CD4-positive, alpha-beta T cell treated with Interleukin-4 for 1 hour (primary cell): ENCODE measurements at regions not wholly inside any gene's neighbourhood (a gene's known extent, or its start where the extent isn't known, plus 50 kb on each side); places are given as distances from the start of the nearest gene placed in this dataset.

Experiments
- DNase-seq, 2 donors: peaks; one replicate each; pipeline ENCODE4 v3.0.0-alpha.2; 2020 to 2022

DNA sequence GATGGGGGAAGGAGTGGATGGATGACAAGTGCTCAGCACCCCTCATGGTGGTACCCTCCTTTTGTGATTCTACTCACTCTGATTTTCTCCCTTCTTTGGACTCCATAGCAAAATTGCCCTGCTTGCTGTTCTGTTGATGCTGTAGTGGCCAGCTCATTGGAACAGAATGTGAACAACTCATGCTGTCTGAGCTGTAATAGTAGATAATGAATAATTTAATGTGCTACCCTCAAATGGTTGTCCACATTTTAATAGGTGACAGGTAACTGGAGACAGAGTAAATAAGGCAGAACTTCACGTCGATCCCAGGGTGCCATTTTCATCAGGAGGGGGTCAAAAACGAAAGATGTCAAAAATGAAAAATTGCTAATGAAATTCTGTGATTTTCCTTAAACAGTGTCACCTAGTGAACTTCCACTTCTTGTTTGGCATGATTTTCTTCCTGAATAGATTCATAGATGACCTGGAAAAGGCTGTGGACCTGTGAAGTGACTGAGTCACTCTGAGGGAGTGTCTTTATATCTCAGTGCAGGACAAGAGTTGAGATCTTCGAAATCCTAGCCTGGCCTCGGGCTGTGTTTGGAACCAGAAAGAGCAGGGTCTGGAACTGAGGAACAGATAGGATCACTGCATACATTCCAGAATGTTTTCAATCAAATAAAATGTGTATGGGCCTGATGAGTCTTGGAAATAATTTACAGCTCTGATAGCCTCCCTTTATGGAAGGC is 270.2 kb downstream of the PSAT1 start:
- no peak for DNase-seq

DNA sequence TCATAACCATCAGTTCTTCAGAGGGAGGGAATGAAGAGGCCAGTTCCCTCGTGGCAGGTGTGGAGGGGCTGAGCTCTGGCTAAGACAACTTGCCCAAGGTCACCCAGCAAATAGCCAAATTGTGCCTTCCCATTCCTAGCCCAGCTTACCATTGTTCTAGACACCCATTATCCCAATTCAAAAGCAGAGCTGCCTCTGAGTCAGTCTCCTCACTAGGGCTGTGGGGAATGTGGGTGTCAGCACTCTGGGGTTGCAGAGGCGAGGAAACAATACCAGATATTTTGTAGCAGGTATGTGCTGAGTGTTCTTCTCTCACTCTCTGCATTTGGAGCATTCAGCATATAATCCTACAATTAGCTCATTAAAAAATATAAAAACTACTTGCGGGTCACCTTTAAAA is 270.8 kb downstream of the PSAT1 start:
- DNase-seq: no peak

DNA sequence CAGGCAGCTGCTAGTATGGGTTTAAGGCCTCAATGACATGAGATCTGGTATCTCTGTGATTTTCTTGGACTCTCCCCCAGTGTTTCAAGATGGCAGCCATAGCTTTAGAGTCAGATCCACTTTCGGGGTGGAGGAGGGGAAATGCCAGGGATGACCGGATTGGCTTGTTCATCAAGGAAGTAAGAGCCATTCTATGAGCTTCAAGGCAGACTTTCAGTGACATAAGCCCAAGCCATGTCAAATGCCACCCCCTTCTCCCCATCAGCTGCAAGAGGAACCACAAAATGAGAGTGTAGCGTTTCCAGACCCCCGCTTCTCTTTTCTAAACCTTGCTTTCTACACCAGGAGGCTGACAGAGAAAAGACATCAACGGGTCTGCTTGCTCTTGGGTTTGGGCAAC is 271.8 kb downstream of the PSAT1 start:
- no peak for DNase-seq

DNA sequence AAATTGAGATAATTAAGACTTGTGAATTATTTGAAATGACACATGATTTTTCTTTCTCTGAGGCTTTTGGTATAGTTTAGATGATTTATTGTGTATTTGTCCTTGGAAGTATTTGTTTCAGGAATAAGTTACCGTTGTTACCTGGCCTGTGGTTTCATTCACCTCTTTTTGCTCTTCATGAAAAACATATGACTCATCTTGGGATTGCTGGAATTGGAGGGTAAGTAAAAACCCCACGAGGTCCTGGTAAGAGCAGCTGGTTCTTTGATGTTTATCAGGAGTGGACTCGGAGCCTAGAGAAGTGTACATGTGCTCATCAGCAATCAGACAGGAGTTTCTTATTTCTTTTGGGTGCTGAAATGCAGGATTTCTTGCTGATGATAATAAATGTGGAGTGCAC is 275.3 kb downstream of the PSAT1 start:
- no peak for DNase-seq

DNA sequence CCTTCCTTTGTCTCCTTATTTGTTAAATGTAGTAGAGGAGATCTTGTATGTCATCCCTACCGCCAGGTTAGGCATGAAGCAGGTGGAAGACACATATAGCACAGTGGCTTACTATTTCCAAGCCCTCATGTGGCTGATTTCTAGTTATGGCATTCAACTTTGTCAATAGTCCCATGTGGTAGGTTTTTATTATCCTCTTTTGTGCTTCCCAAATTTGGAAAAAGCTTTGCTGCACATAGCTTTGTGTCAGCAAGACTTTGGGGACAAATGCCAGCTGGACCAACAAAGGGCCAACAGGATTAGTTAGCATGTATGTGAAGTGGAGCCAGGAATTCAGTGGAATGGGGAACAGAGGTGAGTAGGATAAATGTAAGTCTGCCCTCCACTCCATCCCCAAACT is 276.3 kb downstream of the PSAT1 start:
- DNase-seq: no peak

DNA sequence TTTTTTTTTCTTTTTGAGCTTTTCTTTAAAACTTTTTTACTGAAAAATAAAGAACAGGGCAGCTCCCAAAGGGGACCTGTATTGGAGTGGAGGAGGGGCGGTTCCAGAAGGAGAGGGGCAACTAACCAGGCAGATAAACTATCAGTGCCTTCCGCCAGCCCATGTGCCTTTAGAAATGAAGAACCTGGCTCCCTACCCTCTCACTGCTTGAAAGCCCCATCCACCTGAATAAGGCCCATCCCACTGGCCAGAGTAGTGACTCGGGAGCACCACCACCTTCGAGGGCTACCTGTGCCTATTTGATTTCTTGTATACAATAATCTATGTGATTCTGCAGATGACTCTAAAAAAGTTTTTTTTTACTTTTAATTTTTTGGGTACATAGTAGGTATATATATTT is 276.7 kb downstream of the PSAT1 start:
- no peak for DNase-seq

DNA sequence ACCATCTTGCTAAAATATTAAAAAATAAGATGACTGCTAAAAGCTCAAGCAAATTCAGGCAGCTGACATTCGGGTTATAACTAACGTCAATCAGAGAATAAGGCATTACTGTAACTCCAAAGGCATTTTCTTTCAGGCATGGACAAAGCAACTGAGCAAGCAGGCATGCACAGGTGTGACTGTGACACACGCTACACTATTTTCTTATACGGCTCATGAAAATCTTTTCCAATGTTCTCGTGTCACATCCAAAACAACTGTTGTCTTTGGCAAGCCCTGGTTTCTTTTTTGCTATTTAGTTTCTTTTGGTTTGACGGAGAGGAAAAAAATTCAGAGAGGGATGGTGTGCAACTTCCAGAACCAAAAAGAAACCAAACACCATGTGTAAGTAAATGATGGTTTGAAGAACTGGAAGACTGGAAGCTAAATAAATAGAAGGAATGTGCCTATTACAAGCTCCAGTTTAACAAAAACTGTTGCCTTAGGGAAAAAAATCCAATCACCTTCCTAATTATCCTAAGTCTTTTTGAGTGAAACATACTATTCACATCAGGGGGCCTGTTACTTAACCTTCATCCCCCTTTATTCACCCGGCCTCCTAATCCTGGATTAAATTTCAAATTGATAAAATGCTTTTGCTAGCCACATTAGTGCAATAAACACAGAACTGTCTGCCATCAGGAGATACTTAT is 277.6 kb downstream of the PSAT1 start:
- no peak for DNase-seq

DNA sequence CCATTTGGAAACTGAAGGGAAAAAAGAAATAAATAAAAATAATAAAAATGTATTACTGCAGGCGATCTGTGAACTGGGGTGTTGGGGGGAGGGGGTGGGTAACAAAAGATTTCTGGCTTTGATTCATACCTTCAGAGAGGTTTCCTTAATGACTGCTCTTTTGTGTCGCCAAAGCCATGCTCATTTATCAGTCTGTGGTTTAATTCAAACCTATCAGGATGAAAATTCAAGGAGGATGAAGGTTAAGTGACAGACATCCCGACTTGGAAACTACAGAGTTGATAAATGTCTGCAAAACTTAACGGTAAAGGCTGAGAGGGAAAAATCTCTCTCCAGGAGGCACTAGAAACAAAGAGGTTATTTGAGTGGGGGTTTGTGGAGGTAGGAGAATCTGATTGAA is 278.2 kb downstream of the PSAT1 start:
- DNase-seq: no peak

DNA sequence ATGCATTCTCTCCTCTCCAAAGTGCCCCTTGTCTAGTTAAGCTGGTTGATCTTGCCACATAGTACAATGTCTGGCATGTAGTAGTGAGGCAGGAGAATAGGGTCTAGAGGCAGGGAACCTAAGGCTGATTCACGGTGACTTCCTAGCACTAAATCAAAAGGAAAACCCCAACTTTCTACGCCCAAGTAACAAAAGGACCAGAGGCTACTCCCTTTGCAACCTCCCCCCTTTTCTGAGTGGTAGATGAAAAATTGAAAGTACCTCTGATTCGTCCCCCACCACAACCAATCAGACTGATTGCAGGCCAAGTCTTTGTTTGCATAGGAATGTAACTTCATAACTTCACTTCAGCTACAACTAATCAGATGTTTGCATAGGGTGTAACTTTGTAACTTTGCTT is 278.8 kb downstream of the PSAT1 start:
- no peak for DNase-seq

DNA sequence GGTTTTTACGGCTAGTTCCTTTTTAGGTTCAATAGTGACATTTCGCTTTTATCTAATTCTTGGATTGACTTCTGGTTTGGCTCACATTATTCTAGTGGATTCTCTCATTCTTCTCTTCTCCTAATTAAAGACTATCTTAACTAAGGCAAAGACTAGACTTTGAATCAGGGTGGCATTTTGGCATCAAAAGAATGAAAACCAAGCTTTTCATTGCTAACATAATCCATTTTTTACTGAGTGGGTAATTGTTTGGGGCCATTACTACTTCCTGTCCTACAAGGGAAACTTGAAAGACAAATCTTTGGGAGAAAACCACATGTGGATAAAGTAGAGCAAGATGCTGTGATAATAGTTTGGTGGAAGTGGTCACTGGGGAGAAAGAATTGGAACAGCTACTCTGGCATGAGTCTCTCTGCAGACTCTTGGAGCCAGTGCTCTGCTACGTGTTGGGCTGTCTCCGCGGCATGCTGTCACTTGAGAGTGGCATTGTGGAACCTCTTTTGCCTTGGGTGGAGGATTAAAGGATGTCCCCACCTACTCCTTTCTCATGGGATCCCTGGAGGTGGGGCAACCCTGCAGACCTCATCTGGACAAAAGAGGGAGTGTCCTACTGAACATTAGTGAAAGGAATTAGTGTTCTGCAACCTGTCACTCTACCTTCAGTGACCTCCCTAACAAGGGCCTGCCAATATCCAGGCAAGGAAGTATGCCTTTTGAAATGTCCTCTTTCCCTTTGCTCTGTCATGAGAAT is 280.4 kb downstream of the PSAT1 start:
- no peak for DNase-seq

DNA sequence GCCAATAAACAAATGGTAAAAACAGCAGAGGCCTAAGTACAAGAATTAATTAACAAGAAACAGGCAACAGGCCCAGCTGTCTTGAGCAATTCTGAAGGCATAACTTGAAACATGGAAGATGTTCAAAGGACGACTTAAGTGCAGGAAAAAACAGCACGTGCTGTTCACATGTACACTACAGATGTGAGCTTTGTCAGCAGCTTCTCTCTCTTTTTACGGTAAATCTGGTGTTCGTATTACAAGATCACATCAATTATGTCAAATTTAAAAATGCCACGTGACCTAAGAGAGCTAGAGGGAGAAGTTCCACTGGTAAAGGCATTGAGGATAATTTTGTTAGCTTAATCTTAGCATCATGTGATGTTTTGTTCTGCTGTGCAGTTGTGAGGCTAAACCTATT is 281.1 kb downstream of the PSAT1 start:
- DNase-seq: no peak

DNA sequence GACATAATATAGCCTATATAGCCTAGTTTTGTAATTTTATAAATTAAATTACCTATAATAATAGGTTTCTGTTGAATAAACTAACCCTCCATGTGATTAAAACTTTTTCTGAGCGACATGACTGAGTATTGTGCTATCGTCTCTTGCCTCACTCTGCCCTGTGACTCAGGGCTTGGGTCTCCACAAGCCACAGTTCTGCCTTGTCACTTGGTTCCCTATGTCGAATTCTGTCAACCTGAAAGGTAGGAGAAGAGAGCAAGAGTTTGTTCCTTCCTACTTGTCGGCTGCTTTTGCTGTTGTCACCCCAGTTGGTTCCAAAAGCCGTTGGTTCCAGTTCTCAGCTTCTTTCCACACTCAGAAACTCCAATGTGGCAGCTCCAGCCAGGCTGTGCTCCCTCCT is 285.9 kb downstream of the PSAT1 start:
- no peak for DNase-seq

DNA sequence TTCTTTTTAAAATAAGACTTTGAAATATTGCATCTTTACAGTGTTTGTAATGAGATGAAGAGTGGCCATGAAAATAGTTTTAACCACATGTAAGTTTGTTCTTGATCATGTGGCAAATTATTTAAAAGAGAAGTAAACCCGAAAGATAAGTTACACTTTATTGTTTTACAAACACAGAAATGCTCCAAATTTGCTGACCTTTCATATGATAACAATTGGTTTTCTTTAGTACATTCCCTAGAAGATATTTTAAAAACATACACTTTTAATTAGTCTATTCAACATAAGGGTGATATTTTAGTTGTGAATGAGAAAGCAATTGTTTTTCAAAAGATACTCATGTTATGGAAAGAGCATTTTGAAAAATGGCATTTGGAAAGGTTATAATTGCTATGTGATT is 287.7 kb downstream of the PSAT1 start:
- DNase-seq: no peak

DNA sequence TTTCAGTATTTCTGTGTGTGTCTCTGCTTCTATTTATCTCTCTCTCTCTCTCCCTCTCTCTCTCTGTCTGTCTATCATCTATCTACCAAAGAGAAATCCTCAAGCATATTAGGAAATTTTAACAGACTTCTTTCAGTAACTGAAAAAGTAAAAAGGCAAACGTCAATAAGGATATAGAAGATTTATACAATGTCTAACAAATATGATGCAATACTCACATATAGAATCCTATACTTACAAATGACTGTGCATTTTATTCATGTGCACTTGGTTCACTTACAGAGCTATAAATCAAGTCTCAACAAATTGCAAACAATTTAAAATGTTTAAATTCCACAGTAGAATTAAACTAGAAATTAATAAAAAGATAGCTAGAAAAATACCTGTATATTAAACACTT is 289.0 kb downstream of the PSAT1 start:
- DNase-seq: no peak

DNA sequence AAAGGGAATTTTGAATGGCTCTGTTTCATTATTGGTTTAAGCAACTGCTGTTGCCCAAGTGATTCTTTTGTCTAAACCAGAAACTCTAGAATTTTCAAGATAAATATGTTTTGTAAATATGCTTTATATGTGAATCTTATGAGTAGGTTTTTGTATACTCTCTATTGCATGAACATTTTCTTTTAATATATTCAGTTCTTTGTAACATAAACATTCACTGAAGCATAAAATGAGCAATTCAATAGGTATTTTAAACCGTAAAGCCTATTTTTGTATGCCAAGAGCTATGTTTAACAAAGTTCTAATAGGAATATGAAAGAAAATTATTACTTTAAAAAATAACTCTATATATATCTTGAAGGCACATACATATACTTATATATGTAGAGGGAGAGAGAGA is 293.1 kb downstream of the PSAT1 start:
- no peak for DNase-seq

DNA sequence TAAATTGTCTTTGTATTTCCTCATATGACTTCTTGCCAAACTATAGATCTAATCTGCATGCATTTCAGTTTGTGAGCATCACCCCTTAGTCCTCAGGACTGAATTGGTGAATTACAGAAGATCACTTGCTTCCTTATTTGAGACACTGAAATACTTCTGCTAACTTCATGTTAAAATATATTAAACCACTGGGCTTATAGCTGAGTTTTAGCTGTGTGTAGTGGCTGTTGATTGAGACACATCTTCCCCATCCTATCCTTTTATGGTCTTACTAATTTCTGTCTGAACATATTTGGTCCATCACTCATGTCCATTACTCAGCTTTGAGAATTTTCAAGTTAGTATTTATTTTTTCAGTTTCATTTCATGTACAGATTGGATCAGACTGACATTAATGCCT is 295.9 kb downstream of the PSAT1 start:
- DNase-seq: no peak

DNA sequence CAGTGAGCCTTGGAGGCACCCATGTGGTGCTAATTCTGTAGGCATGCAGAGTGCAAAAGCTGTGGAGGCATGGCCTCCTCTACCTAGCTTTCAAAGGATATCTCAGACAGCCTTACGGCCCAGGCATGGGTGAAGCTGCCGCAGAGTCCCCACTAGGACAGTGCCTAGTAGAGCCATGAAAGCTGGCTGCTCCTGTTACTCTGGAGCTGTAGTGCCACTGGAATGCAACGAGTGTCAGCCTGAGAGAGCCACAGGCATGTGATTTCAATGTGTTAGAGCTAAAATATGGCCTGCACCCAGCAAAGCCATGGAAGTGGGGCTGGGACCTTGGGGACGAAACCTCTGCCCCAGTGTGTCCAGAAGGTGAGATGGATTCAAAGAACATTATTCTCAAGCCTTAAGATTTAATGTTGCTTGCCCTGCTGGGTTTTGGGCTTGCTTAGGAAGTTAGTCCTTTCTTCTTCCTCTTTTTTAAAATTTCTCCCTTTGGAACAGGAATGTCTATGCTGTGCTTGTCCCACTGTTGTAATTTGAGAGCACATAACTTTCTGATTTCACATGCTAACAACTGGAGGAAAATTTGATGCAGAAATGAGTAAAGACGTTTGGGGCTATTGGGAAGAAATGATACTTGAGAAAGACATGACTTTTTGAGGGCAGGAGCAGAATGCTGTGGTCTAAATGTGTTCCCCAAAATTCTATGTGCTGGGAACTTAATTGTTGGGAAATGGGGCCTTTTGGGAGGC is 298.4 kb downstream of the PSAT1 start:
- DNase-seq: no peak

DNA sequence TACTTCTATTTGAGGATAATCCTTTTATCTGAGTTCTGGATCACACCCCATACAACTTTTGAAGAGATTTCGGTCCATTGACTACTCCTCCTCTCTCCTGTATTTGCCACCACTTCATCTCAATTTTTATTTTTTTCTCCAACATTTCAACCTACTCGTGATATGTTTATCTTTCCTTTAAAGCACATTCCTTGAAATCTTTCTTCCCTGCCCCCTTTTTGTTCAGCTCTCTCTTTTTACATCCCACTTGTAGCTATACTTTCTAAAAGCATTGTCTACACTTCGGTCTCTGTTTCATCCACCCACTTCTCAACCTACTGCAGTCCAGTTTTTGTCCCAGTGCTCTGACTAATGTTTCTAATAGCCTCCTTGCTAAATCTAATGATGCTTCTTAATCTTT is 299.4 kb downstream of the PSAT1 start:
- no peak for DNase-seq

DNA sequence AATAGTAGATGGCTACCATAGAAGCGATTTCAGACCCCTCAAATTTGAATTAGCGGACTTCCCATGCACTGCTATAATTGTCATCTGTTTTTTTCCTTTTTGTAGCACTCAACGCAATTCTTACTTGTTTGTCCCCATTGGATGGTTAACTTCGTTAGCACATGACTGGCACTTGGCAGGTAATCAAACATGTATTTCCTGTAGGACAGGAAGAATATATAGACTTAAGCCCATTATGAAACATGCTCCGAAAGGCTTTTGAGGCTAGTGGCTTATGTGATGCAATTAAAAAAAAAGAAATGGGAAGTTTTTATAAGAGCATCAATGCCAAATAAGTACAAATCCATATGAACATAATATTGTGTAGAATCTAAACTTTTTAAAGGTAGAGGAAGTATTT is 301.2 kb downstream of the PSAT1 start:
- no peak for DNase-seq

DNA sequence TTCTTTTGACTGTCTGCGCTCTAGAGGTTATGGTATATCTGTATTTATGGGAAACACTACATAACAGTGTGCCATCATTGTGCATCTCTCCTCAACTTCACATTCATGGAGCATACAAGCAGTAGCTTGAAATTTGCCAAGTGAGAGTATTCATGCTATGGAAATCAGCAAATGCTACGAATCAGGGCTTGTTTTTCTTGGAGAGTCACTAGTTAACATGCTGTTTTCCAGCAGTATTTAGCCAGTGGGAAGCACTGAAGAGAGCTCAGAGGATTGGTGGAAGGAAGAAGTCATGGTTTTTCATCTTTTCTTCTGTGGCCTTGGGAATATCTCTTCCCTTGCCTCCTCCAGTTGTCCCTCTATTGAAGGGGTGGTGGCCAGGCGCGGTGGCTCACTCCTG is 303.0 kb downstream of the PSAT1 start:
- no peak for DNase-seq

DNA sequence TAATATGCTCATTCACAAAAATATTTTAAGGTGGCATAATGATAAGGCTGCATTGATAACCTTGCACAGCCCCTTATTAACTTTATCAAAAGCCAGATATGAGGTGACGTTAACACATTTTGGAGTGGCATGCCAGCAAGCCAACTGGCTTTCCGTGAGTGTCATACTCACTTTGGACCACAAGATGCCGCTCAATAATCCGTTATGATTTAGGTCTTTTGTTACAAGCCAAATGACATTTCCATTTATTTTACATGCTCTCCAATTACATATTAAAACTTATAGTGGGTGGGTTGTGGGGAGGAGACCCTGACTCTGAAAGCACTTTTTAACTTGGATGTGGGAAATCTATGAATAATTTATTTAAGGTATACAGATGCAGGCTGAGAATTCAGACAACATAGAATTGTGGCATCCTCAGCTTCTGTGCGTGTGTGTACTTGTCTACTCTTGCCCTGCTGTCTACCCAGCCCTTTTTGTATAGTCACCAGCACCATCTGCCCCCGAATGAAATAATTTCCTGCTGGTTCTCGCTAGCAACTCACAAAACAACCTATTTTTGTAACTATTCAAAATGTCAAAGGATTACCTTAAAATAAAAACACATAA is 305.1 kb downstream of the PSAT1 start:
- DNase-seq: peak in 1 of 2 donors; percentile 5

DNA sequence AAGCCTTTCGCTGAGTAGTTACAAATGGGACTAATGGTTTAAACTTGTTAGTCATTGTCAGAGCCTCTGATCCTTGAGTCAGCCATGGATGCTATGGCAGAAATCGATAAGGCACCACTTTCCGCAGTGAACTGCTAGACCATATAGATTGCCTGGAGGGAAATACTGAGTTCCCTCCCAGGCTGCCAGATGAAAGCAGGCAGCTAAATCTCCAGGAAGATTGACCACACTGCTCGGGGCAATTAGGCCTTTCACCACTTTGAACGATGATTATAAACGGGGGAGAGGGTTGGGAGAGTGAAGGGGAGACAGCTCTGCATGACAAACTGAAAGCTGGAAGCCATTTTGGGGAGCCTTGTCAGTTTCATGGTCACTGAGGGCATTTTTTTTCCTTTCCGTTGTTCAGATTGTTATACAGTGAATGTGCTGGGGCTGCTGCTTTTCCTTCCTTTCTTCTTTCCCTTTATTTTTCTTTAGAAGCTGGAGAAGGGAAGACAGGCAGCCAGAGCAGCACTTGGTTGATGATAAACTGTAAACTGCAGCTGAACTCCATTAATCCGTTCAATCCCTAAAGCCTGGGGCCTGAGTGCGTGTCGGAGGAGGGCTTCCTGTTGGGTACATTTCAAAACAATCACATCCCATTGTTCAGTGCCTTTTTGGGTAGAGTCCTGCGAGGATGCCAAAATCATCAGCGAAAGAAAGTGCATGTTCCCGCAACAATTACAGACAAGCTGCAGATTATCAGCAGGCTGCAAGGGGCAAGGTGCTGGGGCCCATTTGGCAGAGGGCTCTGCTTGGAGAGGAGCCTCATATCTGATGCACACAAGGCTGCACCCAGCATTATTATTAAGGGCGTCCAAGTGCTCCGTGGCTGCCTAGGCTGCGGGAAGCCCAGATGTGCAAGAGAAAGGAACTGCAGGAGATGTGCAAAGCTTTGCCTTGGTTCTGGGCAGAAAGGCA is 308.4 kb downstream of the PSAT1 start:
- no peak for DNase-seq
